H1 (cell line): ENCODE measurements at regions not wholly inside any gene's neighbourhood (a gene's known extent, or its start where the extent isn't known, plus 50 kb on each side); places are given as distances from the start of the nearest gene placed in this dataset.
A peak's percentile ranks its signal among the peaks of the same experiment; 100 is the strongest.

Experiments
- CTCF ChIA-PET: fragments of 300-600 bp; sonication (Branson Sonifier 250); formaldehyde crosslinking; loops from one replicate; lab custom pipeline; 2021; ENCODE audit not compliant: partially characterized antibody; lab: Charles Lee
- POLR2A ChIA-PET: fragments of 300-600 bp; sonication (Branson Sonifier 250); formaldehyde crosslinking; loops from one replicate; lab custom pipeline; 2021; ENCODE audit warnings: inconsistent platforms; ENCODE audit not compliant: partially characterized antibody; lab: Charles Lee
- DNase-seq, 2 experiments: peaks; one replicate each; pipeline versions ENCODE4 v3.0.0 to v3.0.0-alpha.2; 2010 to 2022; ENCODE audit warnings: low spot score in 2 of 2, low read depth in 1 of 2, mixed read lengths in 1 of 2
- FAIRE-seq: peaks from 2 replicates; lab custom pipeline; 2011; peaks lifted over from hg19 to GRCh38; lab: Jason Lieb, UNC
- H2AFZ ChIP-seq: 2 replicates; pipeline ENCODE4 v1.8.1; 2012; ENCODE audit warnings: low read length, inconsistent platforms
- H2AK5ac ChIP-seq: 2 replicates; pipeline ENCODE4 v1.6.1; 2013; ENCODE audit warnings: low read depth, low read length
- H2BK120ac ChIP-seq: replicated peaks from 2 replicates; pipeline ENCODE3; 2013; ENCODE audit warnings: low read depth, low read length, inconsistent platforms
- H2BK12ac ChIP-seq: 2 replicates; pipeline ENCODE4 v1.6.1; 2013; ENCODE audit warnings: low read depth, low read length
- H2BK15ac ChIP-seq: 2 replicates; pipeline ENCODE4 v1.6.1; 2013; ENCODE audit warnings: low read length
- H2BK20ac ChIP-seq: 2 replicates; pipeline ENCODE4 v1.6.1; 2013; ENCODE audit warnings: low read length
- H2BK5ac ChIP-seq: 2 replicates; pipeline ENCODE4 v1.6.1; 2013; ENCODE audit warnings: low read depth, low read length
- H3K14ac ChIP-seq: 2 replicates; pipeline ENCODE4 v1.6.1; 2013; ENCODE audit warnings: inconsistent platforms; ENCODE audit not compliant: insufficient read length
- H3K18ac ChIP-seq: 2 replicates; pipeline ENCODE4 v1.6.1; 2013; ENCODE audit warnings: low read length; ENCODE audit errors: extremely low read depth
- H3K23ac ChIP-seq: 2 replicates; pipeline ENCODE4 v1.6.1; 2013; ENCODE audit warnings: inconsistent platforms; ENCODE audit not compliant: insufficient read length
- H3K23me2 ChIP-seq: 2 replicates; pipeline ENCODE4 v1.6.1; 2013; ENCODE audit warnings: low read depth, low read length
- H3K27ac ChIP-seq: 2 replicates; pipeline ENCODE4 v1.6.1; 2011; ENCODE audit warnings: low read depth, low read length, inconsistent platforms
- H3K27me3 ChIP-seq, 4 experiments: replicated peaks in 1 of 4; 1 replicate in 1 of 4; 2 replicates in 3 of 4; pipeline versions ENCODE4 v1.6.1 to v1.8.1; 2011 to 2013; ENCODE audit warnings: low read length in 3 of 4, mild to moderate bottlenecking in 3 of 4, inconsistent platforms in 2 of 4, mixed read lengths in 2 of 4, moderate library complexity in 1 of 4; ENCODE audit not compliant: control insufficient read depth in 3 of 4, insufficient read depth in 3 of 4; ENCODE audit errors: extremely low read depth in 1 of 4
- H3K36me3 ChIP-seq, 4 experiments: 2 replicates each; pipeline versions ENCODE4 v1.6.1 to v1.8.1; 2011 to 2013; ENCODE audit warnings: mild to moderate bottlenecking in 4 of 4, low read length in 3 of 4, moderate library complexity in 2 of 4, control low read depth in 1 of 4, inconsistent platforms in 1 of 4; ENCODE audit not compliant: insufficient read depth in 4 of 4, control insufficient read depth in 2 of 4
- H3K4ac ChIP-seq: replicated peaks from 2 replicates; pipeline ENCODE3; 2013; ENCODE audit warnings: low read length, low read depth, mixed read lengths, inconsistent platforms; ENCODE audit not compliant: insufficient read length
- H3K4me1 ChIP-seq, 4 experiments: replicated peaks in 1 of 4; 1 replicate in 1 of 4; 2 replicates in 3 of 4; pipeline versions ENCODE4 v1.6.1 to v1.8.1; 2011 to 2013; ENCODE audit warnings: low read length in 3 of 4, inconsistent platforms in 2 of 4, mixed read lengths in 1 of 4; ENCODE audit not compliant: insufficient read depth in 4 of 4, control insufficient read depth in 3 of 4
- H3K4me2 ChIP-seq, 2 experiments: 2 replicates each; pipeline versions ENCODE4 v1.6.1 to v1.8.1; 2011 to 2013; ENCODE audit warnings: low read depth in 2 of 2, low read length in 2 of 2, control low read depth in 1 of 2, inconsistent platforms in 1 of 2, mild to moderate bottlenecking in 1 of 2; ENCODE audit not compliant: insufficient read depth in 1 of 2
- H3K4me3 ChIP-seq, 4 experiments: fragments of 200-600, 300-600 bp in 1 of 4; sonication (generic), shearing (Covaris generic), sonication (Bioruptor Twin) in 1 of 4; 2 replicates each; pipeline versions ENCODE4 v1.5.1 to v1.8.1; 2011 to 2016; ENCODE audit warnings: low read length in 4 of 4, low read depth in 3 of 4, control low read depth in 2 of 4, inconsistent platforms in 2 of 4, mild to moderate bottlenecking in 2 of 4, mixed read lengths in 1 of 4, moderate library complexity in 1 of 4; ENCODE audit not compliant: insufficient read depth in 2 of 4; ENCODE audit errors: extremely low read depth in 1 of 4
- H3K56ac ChIP-seq: replicated peaks from 2 replicates; pipeline ENCODE3; 2013; ENCODE audit warnings: low read depth, mild to moderate bottlenecking, mixed read lengths, low read length, inconsistent platforms; ENCODE audit not compliant: insufficient read length
- H3K79me1 ChIP-seq: 2 replicates; pipeline ENCODE4 v1.6.1; 2013; ENCODE audit warnings: low read depth, low read length, control low read depth
- H3K79me2 ChIP-seq, 2 experiments: 2 replicates each; pipeline versions ENCODE4 v1.6.1 to v1.8.1; 2012 to 2013; ENCODE audit warnings: low read length in 2 of 2, mild to moderate bottlenecking in 2 of 2, inconsistent platforms in 1 of 2; ENCODE audit not compliant: insufficient read depth in 2 of 2, control insufficient read depth in 1 of 2
- H3K9ac ChIP-seq, 4 experiments: replicated peaks in 1 of 4; 1 replicate in 1 of 4; 2 replicates in 3 of 4; pipeline versions ENCODE4 v1.6.1 to v1.8.1; 2011 to 2013; ENCODE audit warnings: low read depth in 3 of 4, low read length in 3 of 4, control low read depth in 2 of 4, mild to moderate bottlenecking in 2 of 4, moderate library complexity in 2 of 4, inconsistent platforms in 1 of 4; ENCODE audit errors: extremely low read depth in 1 of 4
- H3K9me3 ChIP-seq, 2 experiments: 2 replicates each; pipeline versions ENCODE4 v1.6.1 to v1.8.1; 2012 to 2013; ENCODE audit warnings: mild to moderate bottlenecking in 2 of 2, moderate library complexity in 2 of 2, control low read depth in 1 of 2, inconsistent platforms in 1 of 2, low read depth in 1 of 2, low read length in 1 of 2, mixed read lengths in 1 of 2; ENCODE audit not compliant: insufficient read depth in 2 of 2
- H4K20me1 ChIP-seq, 2 experiments: replicated peaks in 1 of 2; 2 replicates each; pipeline versions ENCODE3 to v1.8.1; 2011 to 2013; ENCODE audit warnings: inconsistent platforms in 2 of 2, low read length in 2 of 2, mild to moderate bottlenecking in 1 of 2; ENCODE audit not compliant: insufficient read depth in 2 of 2, control insufficient read depth in 1 of 2
- H4K5ac ChIP-seq: 2 replicates; pipeline ENCODE4 v1.6.1; 2013; ENCODE audit warnings: low read length, low read depth, mixed read lengths, inconsistent platforms; ENCODE audit not compliant: insufficient read length
- H4K8ac ChIP-seq: 2 replicates; pipeline ENCODE4 v1.8.0; 2013; ENCODE audit warnings: mild to moderate bottlenecking, moderate library complexity, low read length, inconsistent platforms; ENCODE audit not compliant: insufficient read depth; ENCODE audit errors: extremely low read depth
- H4K91ac ChIP-seq: replicated peaks from 2 replicates; pipeline ENCODE3; 2013; ENCODE audit warnings: low read length, mixed read lengths, inconsistent platforms; ENCODE audit not compliant: insufficient read length
- BCL11A ChIP-seq, 2 experiments: IDR thresholded peaks; one replicate each; pipeline ENCODE4 v1.6.1; 2011; ENCODE audit warnings: low read depth in 2 of 2, low read length in 2 of 2, mild to moderate bottlenecking in 2 of 2
- CBX8 ChIP-seq: fragments of 300-800, 300-1000 bp; sonication (generic); IDR thresholded peaks from 2 replicates; pipeline ENCODE4 v1.7.1; 2016; ENCODE audit warnings: low read depth, low read length, borderline replicate concordance
- EZH2 ChIP-seq: fragments of 200-600 bp; sonication (generic); IDR thresholded peaks from 2 replicates; pipeline ENCODE4 v1.7.1; 2012; ENCODE audit warnings: low read depth, mild to moderate bottlenecking, moderate library complexity, low read length, inconsistent platforms; ENCODE audit not compliant: severe bottlenecking
- MAFK ChIP-seq: IDR thresholded peaks from 2 replicates; pipeline ENCODE4 v1.6.1; 2012; ENCODE audit warnings: low read depth, mild to moderate bottlenecking, improper control_type of control experiment, low read length
- TAF7 ChIP-seq: optimal IDR thresholded peaks from 2 replicates; pipeline ENCODE3; 2011; ENCODE audit warnings: low read depth, mild to moderate bottlenecking, inconsistent platforms, low read length, moderate library complexity, borderline replicate concordance
- USF2 ChIP-seq: IDR thresholded peaks from 2 replicates; pipeline ENCODE4 v1.6.1; 2011; ENCODE audit warnings: low read length, improper control_type of control experiment
- ZNF274 ChIP-seq: IDR thresholded peaks from 2 replicates; pipeline ENCODE4 v1.7.0; 2012; ENCODE audit warnings: low read length, borderline replicate concordance; ENCODE audit errors: extremely low read depth
- WGBS, 2 experiments: shearing (Covaris generic) in 1 of 2; methylation state at CpG; one replicate each; pipeline versions ENCODE4 v1.1.6 to v1.1.7; 2013 to 2015; ENCODE audit warnings: low lambda C conversion rate in 2 of 2, mixed read lengths in 2 of 2, inconsistent platforms in 1 of 2, low coverage in 1 of 2, missing lambda C conversion rate in 1 of 2; ENCODE audit not compliant: insufficient replicate concordance in 2 of 2, insufficient coverage in 1 of 2, insufficient read length in 1 of 2; ENCODE audit errors: extremely low coverage in 1 of 2, missing lambda C conversion rate in 1 of 2; 5-methylcytosine and 5-hydroxymethylcytosine counted together

- H3K4ac ChIP-seq = no peak overlapping the region
- H2BK120ac ChIP-seq = no peak overlapping the region
- no peaks in the 10 kb centered on the region for H4K20me1 ChIP-seq
- peak overlapping the region; percentile 45; the same call in 1 of the 2 replicates for H2AK5ac ChIP-seq
- no peaks in the 10 kb centered on the region for H3K79me2 ChIP-seq
- H3K56ac ChIP-seq = no peak overlapping the region
- H3K4me3 ChIP-seq = no peak overlapping the region
- TF ChIP-seq CBX8 = no peak
- TF ChIP-seq ZNF274 = no peak
- TF ChIP-seq MAFK = no peak
- no peak for TF ChIP-seq EZH2
- no peak for TF ChIP-seq USF2
- TF ChIP-seq TAF7 = no peak
- TF ChIP-seq BCL11A (IDR thresholded peaks at IDR 0.05; ENCODE audit: low read depth in 2 of 2, low read length in 2 of 2) = no peak
- peaks cover 2 to 15% (median 9%) of the 10 kb centered on the region in 4 experiments; a peak in 5 of 7 replicates for H3K4me1 ChIP-seq
- no peak overlapping the region for H3K9ac ChIP-seq
- no peak overlapping the region for H3K23ac ChIP-seq
- H3K14ac ChIP-seq = no peak overlapping the region
- no peaks in the 10 kb centered on the region for H3K36me3 ChIP-seq
- ChIA-PET CTCF (interaction anchor here (0.9 to 3.7 kb wide), 6 partner anchors 10 to 131 kb away, joined by 3 to 16 read pairs (median 4); no protein-coding TSS in a partner anchor), POLR2A (no interaction called here)
- FAIRE-seq = no peak
- H2BK5ac ChIP-seq = no peak overlapping the region
- no peaks in the 10 kb centered on the region for H3K9me3 ChIP-seq
- H2BK15ac ChIP-seq = peak overlapping the region; percentile 67; the same call in 1 of the 2 replicates
- H4K91ac ChIP-seq = no peak overlapping the region
- no peak overlapping the region for H3K27ac ChIP-seq
- no peak overlapping the region for H2BK20ac ChIP-seq
- no peak overlapping the region for H3K18ac ChIP-seq
- no peaks in the 10 kb centered on the region for H3K23me2 ChIP-seq
- H2AFZ ChIP-seq = no peak overlapping the region
- H4K5ac ChIP-seq = no peak overlapping the region
- H3K79me1 ChIP-seq = no peaks in the 10 kb centered on the region
- H3K27me3 ChIP-seq = no peaks in the 10 kb centered on the region; a peak in 2 of 7 replicates
- DNase-seq = no peak
- H2BK12ac ChIP-seq = no peak overlapping the region
- H3K4me2 ChIP-seq = no peak overlapping the region
- WGBS, 2 experiments = 84% methylated on average over 13 of the region's 13 CpGs; no CpG with 5 or more reads in 1 of the 2 experiments
- H4K8ac ChIP-seq = no peak overlapping the region
These were observed 160.9 kb downstream of the TRIM29 start for GRCh38 chr11:119976805-119977560.
